AG04450 (cell line): ENCODE measurements at regions not wholly inside any gene's neighbourhood (a gene's known extent, or its start where the extent isn't known, plus 50 kb on each side); places are given as distances from the start of the nearest gene placed in this dataset.

Experiments used
- CTCF ChIA-PET: fragments of 300-600, 350-600 bp; formaldehyde crosslinking; extraction: SDS; loops from one replicate; lab custom pipeline; 2022; ENCODE audit warnings: antibody characterized with exemption, inconsistent platforms; lab: Charles Lee
- POLR2A ChIA-PET: fragments of 350-600 bp; formaldehyde crosslinking; extraction: SDS; loops from one replicate; lab custom pipeline; 2021; ENCODE audit warnings: antibody characterized with exemption, inconsistent platforms; lab: Yijun Ruan, JAX
- DNase-seq: peaks from one replicate; pipeline ENCODE4 v3.0.0-alpha.2; 2011; ENCODE audit warnings: low read depth, low spot score
- H3K27ac ChIP-seq: one replicate; pipeline ENCODE4 v1.5.1; 2012; ENCODE audit warnings: low read depth, low read length, control low read depth
- H3K27me3 ChIP-seq: one replicate; pipeline ENCODE4 v1.6.0; 2012; ENCODE audit warnings: low read length; ENCODE audit not compliant: control insufficient read depth, insufficient read depth
- H3K4me3 ChIP-seq: 2 replicates; pipeline ENCODE4 v1.5.1; 2011; ENCODE audit warnings: mild to moderate bottlenecking, low read depth, low read length, control low read depth
- H3K9me3 ChIP-seq: 2 replicates; pipeline ENCODE4 v1.5.1; 2012; ENCODE audit warnings: low read length; ENCODE audit not compliant: control insufficient read depth, insufficient read depth
- TF ChIP-seq, protein P1 (sequence below): IDR thresholded peaks from 2 replicates; pipeline ENCODE4 v1.5.1; 2011; ENCODE audit warnings: low read depth, low read length, control low read depth, inconsistent platforms

DNA sequence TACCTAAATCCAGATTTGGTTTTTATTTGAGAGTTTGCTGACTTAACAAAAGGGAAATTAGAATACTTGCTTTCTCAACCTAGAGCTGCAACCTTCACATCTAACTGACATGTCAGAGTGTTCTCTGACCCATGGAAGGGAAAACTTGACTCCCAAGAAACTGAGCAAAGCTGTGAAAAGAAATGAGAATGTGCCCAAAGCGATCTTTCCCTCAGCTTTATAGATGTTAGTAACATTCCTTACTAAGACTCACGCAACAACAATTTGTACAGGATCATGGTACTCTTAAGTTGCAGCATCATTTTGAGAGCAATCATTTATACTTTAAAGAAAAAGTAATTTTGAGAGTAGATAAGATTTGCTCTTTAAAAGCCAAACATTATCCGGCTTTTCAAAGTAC, 117.0 kb upstream of the FBXL7 start:
- H3K27me3 ChIP-seq = no peaks in the 10 kb centered on the region
- ChIA-PET CTCF (interaction anchor here (0.9 to 2.8 kb wide), 3 partner anchors 277 to 611 kb away, joined by 3 to 31 read pairs (median 7); no protein-coding TSS in a partner anchor), POLR2A (no interaction called here)
- H3K27ac ChIP-seq = no peak overlapping the region
- no peak for DNase-seq
- TF ChIP-seq, protein P1, sequence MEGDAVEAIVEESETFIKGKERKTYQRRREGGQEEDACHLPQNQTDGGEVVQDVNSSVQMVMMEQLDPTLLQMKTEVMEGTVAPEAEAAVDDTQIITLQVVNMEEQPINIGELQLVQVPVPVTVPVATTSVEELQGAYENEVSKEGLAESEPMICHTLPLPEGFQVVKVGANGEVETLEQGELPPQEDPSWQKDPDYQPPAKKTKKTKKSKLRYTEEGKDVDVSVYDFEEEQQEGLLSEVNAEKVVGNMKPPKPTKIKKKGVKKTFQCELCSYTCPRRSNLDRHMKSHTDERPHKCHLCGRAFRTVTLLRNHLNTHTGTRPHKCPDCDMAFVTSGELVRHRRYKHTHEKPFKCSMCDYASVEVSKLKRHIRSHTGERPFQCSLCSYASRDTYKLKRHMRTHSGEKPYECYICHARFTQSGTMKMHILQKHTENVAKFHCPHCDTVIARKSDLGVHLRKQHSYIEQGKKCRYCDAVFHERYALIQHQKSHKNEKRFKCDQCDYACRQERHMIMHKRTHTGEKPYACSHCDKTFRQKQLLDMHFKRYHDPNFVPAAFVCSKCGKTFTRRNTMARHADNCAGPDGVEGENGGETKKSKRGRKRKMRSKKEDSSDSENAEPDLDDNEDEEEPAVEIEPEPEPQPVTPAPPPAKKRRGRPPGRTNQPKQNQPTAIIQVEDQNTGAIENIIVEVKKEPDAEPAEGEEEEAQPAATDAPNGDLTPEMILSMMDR = no peak
- no peaks in the 10 kb centered on the region for H3K9me3 ChIP-seq
- no peak overlapping the region for H3K4me3 ChIP-seq

DNA sequence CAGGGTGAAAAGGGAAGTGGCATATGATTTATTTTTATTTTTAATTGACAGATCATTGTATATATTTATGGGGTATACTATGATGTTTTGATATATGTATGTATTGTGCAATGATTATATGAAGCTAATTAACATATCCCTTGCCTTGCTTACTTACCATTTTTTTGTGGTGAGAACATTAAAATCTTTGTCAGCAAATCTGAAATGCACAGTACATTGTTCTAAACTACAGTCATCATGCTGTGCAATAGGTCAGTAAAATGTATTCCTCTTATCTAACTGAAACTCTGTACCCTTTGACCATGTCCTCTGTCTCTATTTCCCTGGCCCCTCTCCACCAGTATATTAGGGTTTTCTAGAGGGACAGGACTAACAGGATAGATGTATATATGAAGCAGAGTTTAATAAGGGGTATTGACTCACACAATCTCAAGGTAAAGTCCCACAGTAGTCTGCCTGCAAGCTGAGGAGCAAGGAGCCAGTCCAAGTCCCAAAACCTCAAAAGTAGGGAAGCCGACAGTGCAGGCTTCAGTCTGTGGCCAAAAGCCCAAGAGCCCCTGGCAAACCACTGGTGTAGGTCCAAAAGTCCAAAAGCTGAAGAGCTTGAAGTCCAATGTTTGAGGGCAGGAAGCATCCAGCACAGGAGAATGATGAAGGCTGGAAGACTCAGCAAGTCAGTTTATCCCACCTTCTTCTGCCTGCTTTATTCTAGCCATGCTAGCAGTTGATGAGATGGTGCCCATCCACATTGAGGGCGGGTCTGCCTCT, 122.2 kb upstream of the FBXL7 start:
- POLR2A ChIA-PET = no interaction called here
- CTCF ChIA-PET = no interaction called here
- no peak for DNase-seq
- no peaks in the 10 kb centered on the region for H3K9me3 ChIP-seq
- no peak overlapping the region for H3K27ac ChIP-seq
- TF ChIP-seq, protein P1 = no peak
- H3K27me3 ChIP-seq = no peaks in the 10 kb centered on the region
- H3K4me3 ChIP-seq = no peak overlapping the region

DNA sequence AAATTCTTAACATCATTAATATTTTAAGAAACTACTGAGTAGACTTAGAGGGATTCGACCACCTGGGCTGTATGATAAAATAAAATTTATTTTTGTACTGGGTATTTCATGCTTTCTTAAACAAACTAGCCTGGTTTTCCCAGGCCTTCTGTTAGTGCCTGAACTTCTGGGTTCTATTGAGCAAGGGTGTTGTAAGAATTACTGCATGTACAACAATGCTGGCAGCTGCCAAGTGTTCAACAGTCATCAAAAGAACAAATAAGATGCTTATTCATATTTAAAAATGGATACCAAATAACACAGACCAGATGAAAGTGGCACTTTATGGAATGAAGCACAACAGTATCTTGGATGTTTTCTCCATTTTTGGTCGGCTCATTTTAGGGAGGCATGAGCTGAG, 123.2 kb upstream of the FBXL7 start:
- CTCF ChIA-PET = no interaction called here
- POLR2A ChIA-PET = no interaction called here

DNA sequence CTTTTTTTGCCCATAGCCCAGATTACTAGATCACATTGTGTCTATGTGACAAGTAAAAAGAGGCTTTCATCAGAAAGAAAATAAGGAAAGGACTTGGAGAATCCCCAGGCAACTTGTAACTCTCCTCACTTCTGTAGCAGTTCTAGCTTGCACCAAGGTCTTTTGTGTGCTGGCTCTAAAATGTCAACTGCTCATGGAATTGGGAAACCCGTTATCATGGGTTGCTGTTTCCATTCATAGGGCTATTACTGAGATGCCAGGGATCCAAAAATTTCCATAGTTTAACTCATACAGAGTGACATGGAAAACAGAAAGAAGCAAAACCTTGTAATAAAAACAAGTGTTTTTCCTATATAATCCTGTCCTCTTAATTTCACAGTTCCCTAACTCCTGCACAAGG, 123.9 kb upstream of the FBXL7 start:
- no peak for DNase-seq
- TF ChIP-seq, protein P1 = no peak
- Histone ChIP-seq H3K9me3 (no peaks in the 10 kb centered on the region), H3K4me3 (no peak overlapping the region), H3K27ac (no peak overlapping the region), H3K27me3 (no peaks in the 10 kb centered on the region)
- ChIA-PET POLR2A (no interaction called here), CTCF (no interaction called here)

More for the DNA sequence above, 123.2 kb upstream of the FBXL7 start:
- TF ChIP-seq, protein P1 = no peak
- Histone ChIP-seq H3K9me3 (no peaks in the 10 kb centered on the region), H3K4me3 (no peak overlapping the region), H3K27ac (no peak overlapping the region), H3K27me3 (no peaks in the 10 kb centered on the region)
- DNase-seq = no peak

DNA sequence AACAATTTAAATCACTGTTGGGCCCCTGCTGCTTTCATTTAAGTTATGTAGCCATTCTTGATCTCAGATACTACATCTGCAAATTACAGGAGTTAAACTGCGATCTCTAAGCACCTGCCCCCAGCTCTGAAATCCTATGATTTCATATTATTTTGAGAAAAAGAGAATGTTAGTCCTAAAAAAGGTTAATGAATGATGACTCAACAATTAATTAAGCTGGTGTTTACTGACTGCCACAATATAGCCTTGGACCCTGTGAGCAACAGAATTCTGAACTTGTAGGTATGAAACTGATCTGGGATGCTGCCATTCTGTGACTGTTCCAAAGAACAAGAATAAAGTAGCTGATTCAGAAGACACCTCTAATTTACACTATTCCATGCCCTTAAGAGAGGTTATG, 124.4 kb upstream of the FBXL7 start:
- no peak overlapping the region for H3K27ac ChIP-seq
- no peaks in the 10 kb centered on the region for H3K9me3 ChIP-seq
- ChIA-PET POLR2A (no interaction called here), CTCF (no interaction called here)
- TF ChIP-seq, protein P1 = no peak
- no peaks in the 10 kb centered on the region for H3K27me3 ChIP-seq
- no peak for DNase-seq
- H3K4me3 ChIP-seq = no peak overlapping the region
